GM06990 (cell line): ENCODE measurements at regions not wholly inside any gene's neighbourhood (a gene's known extent, or its start where the extent isn't known, plus 50 kb on each side); places are given as distances from the start of the nearest gene placed in this dataset.

ENCODE experiments used
- DNase-seq: peaks from one replicate; pipeline ENCODE4 v3.0.0-alpha.2; 2011; ENCODE audit not compliant: insufficient read length; ENCODE audit errors: extremely low read depth
- H3K27me3 ChIP-seq: replicated peaks from 2 replicates; pipeline ENCODE4 v1.6.0; 2011; ENCODE audit warnings: low read length; ENCODE audit not compliant: control insufficient read depth, insufficient read depth
- H3K36me3 ChIP-seq: 2 replicates; pipeline ENCODE4 v1.5.1; 2011; ENCODE audit warnings: low read length; ENCODE audit not compliant: control insufficient read depth, insufficient read depth
- H3K4me3 ChIP-seq: replicated peaks from 2 replicates; pipeline ENCODE4 v1.5.1; 2011; ENCODE audit warnings: low read depth, mild to moderate bottlenecking, control low read depth, low read length
- TF ChIP-seq, protein P1 (sequence below): IDR thresholded peaks from 2 replicates; pipeline ENCODE4 v1.5.1; 2011; ENCODE audit warnings: low read length, control low read depth, mild to moderate bottlenecking, inconsistent platforms; ENCODE audit not compliant: insufficient read depth, poor library complexity, severe bottlenecking

GRCh38 chr9:11713077-11713476, 980.1 kb upstream of the TYRP1 start:
- DNase-seq: no peak
- TF ChIP-seq, protein P1, sequence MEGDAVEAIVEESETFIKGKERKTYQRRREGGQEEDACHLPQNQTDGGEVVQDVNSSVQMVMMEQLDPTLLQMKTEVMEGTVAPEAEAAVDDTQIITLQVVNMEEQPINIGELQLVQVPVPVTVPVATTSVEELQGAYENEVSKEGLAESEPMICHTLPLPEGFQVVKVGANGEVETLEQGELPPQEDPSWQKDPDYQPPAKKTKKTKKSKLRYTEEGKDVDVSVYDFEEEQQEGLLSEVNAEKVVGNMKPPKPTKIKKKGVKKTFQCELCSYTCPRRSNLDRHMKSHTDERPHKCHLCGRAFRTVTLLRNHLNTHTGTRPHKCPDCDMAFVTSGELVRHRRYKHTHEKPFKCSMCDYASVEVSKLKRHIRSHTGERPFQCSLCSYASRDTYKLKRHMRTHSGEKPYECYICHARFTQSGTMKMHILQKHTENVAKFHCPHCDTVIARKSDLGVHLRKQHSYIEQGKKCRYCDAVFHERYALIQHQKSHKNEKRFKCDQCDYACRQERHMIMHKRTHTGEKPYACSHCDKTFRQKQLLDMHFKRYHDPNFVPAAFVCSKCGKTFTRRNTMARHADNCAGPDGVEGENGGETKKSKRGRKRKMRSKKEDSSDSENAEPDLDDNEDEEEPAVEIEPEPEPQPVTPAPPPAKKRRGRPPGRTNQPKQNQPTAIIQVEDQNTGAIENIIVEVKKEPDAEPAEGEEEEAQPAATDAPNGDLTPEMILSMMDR: no peak
- Histone ChIP-seq H3K36me3 (no peaks in the 10 kb centered on the region), H3K4me3 (no peak overlapping the region), H3K27me3 (no peaks in the 10 kb centered on the region)

GRCh38 chr9:11722957-11723356, 970.2 kb upstream of the TYRP1 start:
- Histone ChIP-seq H3K4me3 (no peak overlapping the region), H3K36me3 (no peaks in the 10 kb centered on the region), H3K27me3 (no peaks in the 10 kb centered on the region)
- TF ChIP-seq, protein P1: no peak
- DNase-seq: no peak

GRCh38 chr9:11726659-11727058, 966.5 kb upstream of the TYRP1 start:
- Histone ChIP-seq H3K36me3 (no peaks in the 10 kb centered on the region), H3K27me3 (no peaks in the 10 kb centered on the region), H3K4me3 (no peak overlapping the region)
- TF ChIP-seq, protein P1: no peak
- DNase-seq: no peak

- Histone ChIP-seq H3K27me3 (no peaks in the 10 kb centered on the region), H3K36me3 (no peaks in the 10 kb centered on the region), H3K4me3 (no peak overlapping the region)
- DNase-seq: no peak
- TF ChIP-seq, protein P1: no peak
Measured at GRCh38 chr9:11735391-11735790, 957.8 kb upstream of the TYRP1 start.

DNA sequence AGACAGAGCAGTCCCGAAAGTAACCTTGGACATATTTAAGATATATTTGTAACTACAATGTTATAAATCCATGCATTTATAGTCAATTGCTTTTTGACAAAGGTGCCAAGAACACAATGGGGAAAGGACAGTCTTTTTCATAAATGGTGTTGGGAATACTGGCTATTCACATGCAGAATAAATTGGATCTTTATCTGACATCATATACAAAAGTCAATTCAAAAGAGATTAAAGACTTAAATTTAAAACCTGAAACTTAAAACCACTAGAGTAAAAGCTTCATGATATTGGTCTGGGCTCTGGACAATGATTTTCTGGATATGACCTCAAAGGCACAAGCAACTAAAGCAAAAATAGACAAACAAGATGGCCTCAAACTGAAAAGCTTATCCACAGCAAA, 950.7 kb upstream of the TYRP1 start:
- Histone ChIP-seq H3K4me3 (no peak overlapping the region), H3K36me3 (no peaks in the 10 kb centered on the region), H3K27me3 (no peaks in the 10 kb centered on the region)
- DNase-seq: no peak
- TF ChIP-seq, protein P1: no peak

DNA sequence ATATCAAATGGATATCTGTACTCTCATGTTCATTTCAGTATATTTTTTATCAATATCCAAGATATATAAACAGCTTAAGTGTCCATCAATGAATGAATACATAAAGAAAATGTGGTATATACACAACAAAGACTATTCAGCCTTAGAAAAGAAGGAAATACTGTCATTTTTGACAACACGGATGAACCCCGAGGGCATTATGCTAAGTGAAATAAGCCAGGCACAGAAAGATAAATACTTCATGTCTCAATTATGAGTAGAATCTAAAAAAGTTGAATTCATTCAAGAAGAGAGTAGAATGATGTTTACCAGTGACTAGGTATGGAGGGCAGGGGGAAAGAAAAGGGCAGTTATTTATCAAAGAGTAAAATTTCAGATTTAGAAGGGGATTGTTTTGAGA, 949.8 kb upstream of the TYRP1 start:
- H3K4me3 ChIP-seq: no peak overlapping the region
- no peaks in the 10 kb centered on the region for H3K27me3 ChIP-seq
- TF ChIP-seq, protein P1: no peak
- no peak for DNase-seq
- H3K36me3 ChIP-seq: no peaks in the 10 kb centered on the region
